Activated CD8-positive, alpha-beta memory T cell treated with anti-CD3 and anti-CD28 coated beads, Interleukin-2, amount 10 ng/mL, durations not matched to agents 7 days and 5 days (primary cell): ENCODE measurements at regions not wholly inside any gene's neighbourhood (a gene's known extent, or its start where the extent isn't known, plus 50 kb on each side); places are given as distances from the start of the nearest gene placed in this dataset.
"Not testable (repeated sequence)": the region's sequence is repeated elsewhere in the genome, so short reads cannot be mapped to it uniquely, and the experiment has no call there.

ENCODE experiments used
- ATAC-seq: fragments of 150-1000 bp; cut with Tn5 transposase; one replicate; pipeline ENCODE4 v1.10.0; 2021; ENCODE audit warnings: moderate library complexity
- CTCF ChIA-PET: fragments of 350-600 bp; sonication (Branson Sonifier 250); formaldehyde crosslinking; loops from one replicate; lab custom pipeline; 2021; ENCODE audit warnings: antibody characterized with exemption; lab: Charles Lee
- DNase-seq: peaks from one replicate; pipeline ENCODE4 v3.0.0-alpha.2; 2020
- H3K27ac Mint-ChIP-seq: one replicate; pipeline ENCODE4 v1.8.0; 2021; ENCODE audit warnings: mild to moderate bottlenecking, mixed read lengths
- H3K27me3 Mint-ChIP-seq: one replicate; pipeline ENCODE4 v1.8.0; 2021; ENCODE audit warnings: mixed read lengths
- H3K36me3 Mint-ChIP-seq: one replicate; pipeline ENCODE4 v1.8.0; 2021; ENCODE audit warnings: mild to moderate bottlenecking, mixed read lengths
- H3K4me1 Mint-ChIP-seq: one replicate; pipeline ENCODE4 v1.8.0; 2021; ENCODE audit warnings: mixed read lengths
- H3K4me3 Mint-ChIP-seq: one replicate; pipeline ENCODE4 v1.8.0; 2021; ENCODE audit warnings: mild to moderate bottlenecking, moderate library complexity, mixed read lengths
- H3K9me3 Mint-ChIP-seq: one replicate; pipeline ENCODE4 v1.8.0; 2022; ENCODE audit warnings: low read depth, mixed read lengths

- CTCF ChIA-PET, H3K27ac Mint-ChIP-seq, H3K36me3 Mint-ChIP-seq, DNase-seq, H3K4me3 Mint-ChIP-seq, H3K9me3 Mint-ChIP-seq, ATAC-seq, H3K4me1 Mint-ChIP-seq: not testable (repeated sequence)
- H3K27me3 Mint-ChIP-seq: peaks cover 21% of the 10 kb centered on the region
Measured at GRCh38 chr17:31770501-31770900, 88.5 kb downstream of the COPRS start.

GRCh38 chr17:31761836-31762510 lies 97.1 kb downstream of the COPRS start:
- H3K27me3 Mint-ChIP-seq: peaks cover 44% of the 10 kb centered on the region
- H3K36me3 Mint-ChIP-seq, CTCF ChIA-PET, DNase-seq, H3K27ac Mint-ChIP-seq, ATAC-seq, H3K9me3 Mint-ChIP-seq, H3K4me1 Mint-ChIP-seq, H3K4me3 Mint-ChIP-seq: not testable (repeated sequence)

- peaks cover 30% of the 10 kb centered on the region for H3K27me3 Mint-ChIP-seq
- DNase-seq (no peak), ATAC-seq (no peak)
- no peak overlapping the region for H3K27ac Mint-ChIP-seq
- CTCF ChIA-PET: no interaction called here
- peaks cover 8% of the 10 kb centered on the region for H3K4me1 Mint-ChIP-seq
- H3K4me3 Mint-ChIP-seq: no peak overlapping the region
- no peaks in the 10 kb centered on the region for H3K9me3 Mint-ChIP-seq
- no peaks in the 10 kb centered on the region for H3K36me3 Mint-ChIP-seq
Measured at GRCh38 chr17:31758646-31759045, 100.4 kb downstream of the COPRS start.

- Mint-ChIP-seq H3K4me1 (peaks cover 8% of the 10 kb centered on the region), H3K9me3 (no peaks in the 10 kb centered on the region), H3K27me3 (peaks cover 22% of the 10 kb centered on the region), H3K4me3 (no peak overlapping the region), H3K36me3 (no peaks in the 10 kb centered on the region), H3K27ac (no peak overlapping the region)
- ATAC-seq (no peak), DNase-seq (no peak)
- CTCF ChIA-PET: no interaction called here
Measured at GRCh38 chr17:31757097-31757496, 101.9 kb downstream of the COPRS start.

GRCh38 chr17:31754239-31754945 lies 104.7 kb downstream of the COPRS start:
- H3K4me1 Mint-ChIP-seq: no peaks in the 10 kb centered on the region
- DNase-seq (no peak), ATAC-seq (no peak)
- H3K27ac Mint-ChIP-seq: no peak overlapping the region
- H3K4me3 Mint-ChIP-seq: no peak overlapping the region
- no peaks in the 10 kb centered on the region for H3K36me3 Mint-ChIP-seq
- peaks cover 15% of the 10 kb centered on the region for H3K27me3 Mint-ChIP-seq
- CTCF ChIA-PET: no interaction called here
- H3K9me3 Mint-ChIP-seq: no peaks in the 10 kb centered on the region

GRCh38 chr17:31753011-31753410 lies 106.0 kb downstream of the COPRS start:
- H3K9me3 Mint-ChIP-seq: no peaks in the 10 kb centered on the region
- no peaks in the 10 kb centered on the region for H3K36me3 Mint-ChIP-seq
- no peaks in the 10 kb centered on the region for H3K4me1 Mint-ChIP-seq
- CTCF ChIA-PET: no interaction called here
- peaks cover 2% of the 10 kb centered on the region for H3K27me3 Mint-ChIP-seq
- H3K4me3 Mint-ChIP-seq: no peak overlapping the region
- H3K27ac Mint-ChIP-seq: no peak overlapping the region
- no peak for DNase-seq
- ATAC-seq: no peak

- no peak for ATAC-seq
- Mint-ChIP-seq H3K4me3 (no peak overlapping the region), H3K27ac (no peak overlapping the region), H3K9me3 (no peaks in the 10 kb centered on the region), H3K36me3 (no peaks in the 10 kb centered on the region), H3K4me1 (no peaks in the 10 kb centered on the region), H3K27me3 (peaks cover 5% of the 10 kb centered on the region)
- CTCF ChIA-PET: no interaction called here
- DNase-seq: no peak
Measured at GRCh38 chr17:31752584-31752983, 106.5 kb downstream of the COPRS start.

- Mint-ChIP-seq H3K4me1 (no peaks in the 10 kb centered on the region), H3K27ac (no peak overlapping the region), H3K4me3 (no peak overlapping the region), H3K27me3 (peaks cover 5% of the 10 kb centered on the region), H3K9me3 (no peaks in the 10 kb centered on the region), H3K36me3 (no peaks in the 10 kb centered on the region)
- ATAC-seq (no peak), DNase-seq (no peak)
- CTCF ChIA-PET: no interaction called here
Measured at GRCh38 chr17:31750578-31750977, 108.5 kb downstream of the COPRS start.

- Mint-ChIP-seq H3K4me3 (no peak overlapping the region), H3K27me3 (peaks cover 18% of the 10 kb centered on the region), H3K4me1 (no peaks in the 10 kb centered on the region), H3K9me3 (no peaks in the 10 kb centered on the region), H3K27ac (no peak overlapping the region), H3K36me3 (no peaks in the 10 kb centered on the region)
- DNase-seq (no peak), ATAC-seq (no peak)
- CTCF ChIA-PET: interaction anchor here (0.7 kb wide), 1 partner anchor 133 kb away, joined by 3 read pairs; no protein-coding TSS in a partner anchor
Measured at GRCh38 chr17:31748881-31749280, 110.2 kb downstream of the COPRS start.

GRCh38 chr17:31746884-31747495 lies 112.1 kb downstream of the COPRS start:
- CTCF ChIA-PET: no interaction called here
- ATAC-seq (no peak), DNase-seq (no peak)
- Mint-ChIP-seq H3K36me3 (no peaks in the 10 kb centered on the region), H3K4me1 (no peaks in the 10 kb centered on the region), H3K9me3 (no peaks in the 10 kb centered on the region), H3K4me3 (no peak overlapping the region), H3K27me3 (peaks cover 32% of the 10 kb centered on the region), H3K27ac (no peak overlapping the region)

- CTCF ChIA-PET: no interaction called here
- Mint-ChIP-seq H3K4me3 (no peak overlapping the region), H3K27ac (no peak overlapping the region), H3K36me3 (no peaks in the 10 kb centered on the region), H3K27me3 (peaks cover 33% of the 10 kb centered on the region), H3K4me1 (no peaks in the 10 kb centered on the region), H3K9me3 (no peaks in the 10 kb centered on the region)
- ATAC-seq (no peak), DNase-seq (no peak)
Measured at GRCh38 chr17:31745964-31746600, 113.0 kb downstream of the COPRS start.

GRCh38 chr17:31744511-31744951 lies 114.5 kb downstream of the COPRS start:
- peaks cover 44% of the 10 kb centered on the region for H3K27me3 Mint-ChIP-seq

GRCh38 chr17:31743797-31744196 lies 115.2 kb downstream of the COPRS start:
- no peaks in the 10 kb centered on the region for H3K9me3 Mint-ChIP-seq
- ATAC-seq (no peak), DNase-seq (no peak)
- H3K4me3 Mint-ChIP-seq: no peak overlapping the region
- CTCF ChIA-PET: no interaction called here
- no peaks in the 10 kb centered on the region for H3K4me1 Mint-ChIP-seq
- H3K27ac Mint-ChIP-seq: no peak overlapping the region
- H3K36me3 Mint-ChIP-seq: no peaks in the 10 kb centered on the region
- H3K27me3 Mint-ChIP-seq: peaks cover 50% of the 10 kb centered on the region

More at GRCh38 chr17:31744511-31744951, 114.5 kb downstream of the COPRS start:
- Mint-ChIP-seq H3K9me3 (no peaks in the 10 kb centered on the region), H3K36me3 (no peaks in the 10 kb centered on the region), H3K4me1 (no peaks in the 10 kb centered on the region), H3K4me3 (no peak overlapping the region), H3K27ac (no peak overlapping the region)
- CTCF ChIA-PET: no interaction called here
- DNase-seq (no peak), ATAC-seq (no peak)
